LNCAP (cell line): ENCODE measurements at regions not wholly inside any gene's neighbourhood (a gene's known extent, or its start where the extent isn't known, plus 50 kb on each side); places are given as distances from the start of the nearest gene placed in this dataset.

ENCODE experiments used
- TF ChIP-seq, protein P1 (sequence below): fragments of 450-650 bp; IDR thresholded peaks from 2 replicates; pipeline ENCODE4 v1.5.1; 2017; ENCODE audit warnings: mild to moderate bottlenecking

GRCh38 chr4:35820003-35820402, 424.3 kb downstream of the ARAP2 start:
- TF ChIP-seq, protein P1, sequence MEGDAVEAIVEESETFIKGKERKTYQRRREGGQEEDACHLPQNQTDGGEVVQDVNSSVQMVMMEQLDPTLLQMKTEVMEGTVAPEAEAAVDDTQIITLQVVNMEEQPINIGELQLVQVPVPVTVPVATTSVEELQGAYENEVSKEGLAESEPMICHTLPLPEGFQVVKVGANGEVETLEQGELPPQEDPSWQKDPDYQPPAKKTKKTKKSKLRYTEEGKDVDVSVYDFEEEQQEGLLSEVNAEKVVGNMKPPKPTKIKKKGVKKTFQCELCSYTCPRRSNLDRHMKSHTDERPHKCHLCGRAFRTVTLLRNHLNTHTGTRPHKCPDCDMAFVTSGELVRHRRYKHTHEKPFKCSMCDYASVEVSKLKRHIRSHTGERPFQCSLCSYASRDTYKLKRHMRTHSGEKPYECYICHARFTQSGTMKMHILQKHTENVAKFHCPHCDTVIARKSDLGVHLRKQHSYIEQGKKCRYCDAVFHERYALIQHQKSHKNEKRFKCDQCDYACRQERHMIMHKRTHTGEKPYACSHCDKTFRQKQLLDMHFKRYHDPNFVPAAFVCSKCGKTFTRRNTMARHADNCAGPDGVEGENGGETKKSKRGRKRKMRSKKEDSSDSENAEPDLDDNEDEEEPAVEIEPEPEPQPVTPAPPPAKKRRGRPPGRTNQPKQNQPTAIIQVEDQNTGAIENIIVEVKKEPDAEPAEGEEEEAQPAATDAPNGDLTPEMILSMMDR: no peak

- TF ChIP-seq, protein P1: no peak
Measured at GRCh38 chr4:35824231-35824630, 420.1 kb downstream of the ARAP2 start.

DNA sequence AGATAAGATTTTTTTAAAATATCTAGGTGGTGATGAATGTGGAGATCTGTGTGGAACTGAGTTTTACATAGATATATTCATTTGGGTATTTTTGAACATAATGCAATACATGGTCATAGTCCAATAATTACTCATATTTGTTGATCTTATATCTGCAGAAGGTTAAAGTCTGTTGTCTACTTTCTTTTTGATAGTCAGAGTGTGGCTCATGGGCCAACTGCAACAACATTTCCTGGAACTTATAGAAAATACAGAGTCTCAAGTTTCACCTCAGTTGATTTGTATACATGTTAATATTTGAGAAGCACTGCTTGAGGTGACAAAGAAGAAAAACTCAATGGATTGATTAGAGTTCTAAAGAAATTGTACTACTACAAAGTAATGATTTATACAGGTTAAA, 408.4 kb downstream of the ARAP2 start:
- TF ChIP-seq, protein P1: no peak

DNA sequence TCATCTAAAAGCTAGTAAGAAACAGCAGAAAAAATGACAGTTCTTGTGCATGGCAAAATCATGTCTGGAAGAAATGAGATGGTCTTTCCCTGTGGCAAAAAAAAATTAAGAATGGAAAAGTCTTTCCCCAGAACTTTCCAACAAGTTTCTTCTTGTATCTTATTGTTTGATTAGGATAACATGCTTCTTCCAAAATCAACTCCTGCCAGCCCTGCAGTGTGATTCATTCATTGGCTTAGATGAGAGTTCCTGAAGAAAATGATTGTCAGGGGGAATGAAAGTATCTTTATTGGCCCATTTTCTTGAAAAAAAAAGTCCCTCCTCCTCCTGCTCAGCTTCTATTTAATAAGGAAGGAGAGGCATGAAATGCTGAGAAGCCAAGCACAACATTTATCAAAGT, 407.7 kb downstream of the ARAP2 start:
- TF ChIP-seq, protein P1: no peak

DNA sequence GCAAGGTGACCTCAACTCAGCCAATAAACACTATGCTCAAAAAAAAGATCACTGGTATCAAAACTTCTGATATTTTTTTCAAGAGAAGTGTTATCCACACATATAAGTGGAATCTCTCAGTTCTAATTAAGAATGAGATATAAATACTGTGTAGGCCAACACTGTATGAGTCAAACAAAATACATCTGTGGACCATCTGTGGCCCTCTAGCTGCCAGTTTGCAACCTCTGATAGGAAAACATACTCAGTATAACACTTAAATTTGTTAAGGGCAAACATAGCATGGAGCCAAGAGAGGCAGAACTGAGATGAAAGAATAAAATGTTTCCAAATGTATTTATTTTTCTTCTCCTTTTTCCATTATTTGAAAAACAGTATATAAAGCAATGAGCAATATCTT, 377.3 kb downstream of the ARAP2 start:
- TF ChIP-seq, protein P1: no peak

GRCh38 chr4:35872273-35872672, 372.0 kb downstream of the ARAP2 start:
- TF ChIP-seq, protein P1: no peak

DNA sequence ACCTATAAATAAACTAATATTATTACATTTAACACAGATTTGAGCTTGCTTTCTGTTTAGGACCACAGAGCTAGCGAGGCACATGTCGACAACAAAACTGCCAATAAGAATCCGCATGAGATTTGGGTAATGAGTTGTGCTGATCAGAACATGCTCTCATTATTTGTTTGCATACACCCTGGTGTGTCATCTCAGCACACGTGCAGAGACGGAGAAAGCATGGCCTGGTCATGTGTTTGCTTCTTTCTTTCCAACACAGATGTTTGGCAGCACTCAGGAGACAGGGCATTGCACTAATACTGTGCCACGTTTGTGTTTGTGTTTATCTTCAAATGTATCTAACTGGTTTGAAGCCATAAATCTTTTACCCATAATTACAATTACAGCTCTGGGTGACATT, 364.8 kb downstream of the ARAP2 start:
- TF ChIP-seq, protein P1: no peak

DNA sequence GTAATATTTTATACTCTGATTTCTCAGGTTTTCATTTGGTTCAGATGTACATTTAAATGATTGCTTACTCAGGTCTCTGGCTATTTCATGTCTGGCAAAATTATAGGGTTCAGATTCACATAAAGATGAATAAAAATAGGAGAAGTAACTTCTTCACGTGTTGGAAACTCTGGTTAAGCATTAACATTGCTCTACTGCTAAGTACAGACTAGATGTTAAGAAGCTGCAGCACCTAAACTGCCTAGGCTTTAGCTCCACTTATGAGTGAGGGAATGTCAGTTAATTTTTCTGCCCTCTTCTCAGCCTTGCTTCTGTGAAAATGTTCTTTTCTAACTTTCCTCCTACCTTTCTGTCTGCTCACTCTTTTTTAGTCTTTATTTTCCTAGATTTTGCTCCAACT, 361.2 kb downstream of the ARAP2 start:
- TF ChIP-seq, protein P1: no peak
